GM23338 (cell line): ENCODE measurements at regions not wholly inside any gene's neighbourhood (a gene's known extent, or its start where the extent isn't known, plus 50 kb on each side); places are given as distances from the start of the nearest gene placed in this dataset.

Experiments
- CTCF ChIP-seq, 2 experiments: fragments of 200-600 bp in 1 of 2; sonication (generic) in 1 of 2; conservative IDR thresholded peaks; 2 replicates each; pipeline versions ENCODE4 v1.5.1 to v1.6.1; 2016 to 2017; ENCODE audit warnings: antibody characterized with exemption in 2 of 2, low read depth in 2 of 2, mild to moderate bottlenecking in 2 of 2, moderate library complexity in 1 of 2
- EZH2phosphoT487 ChIP-seq: fragments of 200-600 bp; sonication (generic); IDR thresholded peaks from one replicate; pipeline ENCODE4 v1.8.1; 2018; ENCODE audit warnings: antibody characterized with exemption; ENCODE audit not compliant: unreplicated experiment
- POLR2AphosphoS5 ChIP-seq: IDR thresholded peaks from 2 replicates; pipeline ENCODE4 v1.6.1; 2016; ENCODE audit warnings: antibody characterized with exemption, low read depth
- REST ChIP-seq: IDR thresholded peaks from one replicate; pipeline ENCODE4 v1.6.1; 2018; ENCODE audit warnings: antibody characterized with exemption; ENCODE audit not compliant: unreplicated experiment

GRCh38 chr4:67152976-67153375 lies 392.3 kb downstream of the CENPC start:
- TF ChIP-seq CTCF (conservative IDR thresholded peaks at IDR 0.05; ENCODE audit: low read depth in 2 of 2), result no peak
- TF ChIP-seq POLR2AphosphoS5, result no peak
- no peak for TF ChIP-seq EZH2phosphoT487
- no peak for TF ChIP-seq REST
